ENCODE measurements at regions not wholly inside any gene's neighbourhood (a gene's known extent, or its start where the extent isn't known, plus 50 kb on each side); places are given as distances from the start of the nearest gene placed in this dataset.

- POLR2A ChIA-PET: no interaction called here
- Histone ChIP-seq H3K79me2 (ENCODE audit: control insufficient read depth, insufficient read depth, low read length) (no peaks in the 10 kb centered on the region), H3K4me3 (no peak overlapping the region), H2AFZ (ENCODE audit: control insufficient read depth, low read depth, low read length) (no peak overlapping the region), H3K36me3 (ENCODE audit: control insufficient read depth in 2 of 2, insufficient read depth in 2 of 2, low read length in 1 of 2) (no peaks in the 10 kb centered on the region), H4K20me1 (ENCODE audit: control insufficient read depth, insufficient read depth) (no peaks in the 10 kb centered on the region), H3K4me2 (ENCODE audit: control insufficient read depth, insufficient read depth) (no peak overlapping the region), H3K27ac (ENCODE audit: control insufficient read depth, insufficient read depth) (no peak overlapping the region), H3K9me3 (replicated peaks; ENCODE audit: control insufficient read depth, insufficient read depth, low read length) (no peaks in the 10 kb centered on the region), H3K9ac (ENCODE audit: control insufficient read depth, insufficient read depth, low read length) (no peak overlapping the region), H3K4me1 (ENCODE audit: control insufficient read depth, insufficient read depth, low read length) (no peaks in the 10 kb centered on the region), H3K27me3 (replicated peaks in 1 of 2; ENCODE audit: control insufficient read depth in 2 of 2, insufficient read depth in 2 of 2, low read length in 1 of 2) (no peaks in the 10 kb centered on the region)
- BruUV-seq (replicated peaks): no TSS peak
- SMC1A ChIA-PET (ENCODE audit: uncharacterized antibody, unreplicated experiment): no interaction called here
- FAIRE-seq (no peak), DNase-seq (ENCODE audit: low read depth, low spot score) (no peak), ATAC-seq (no peak)
- intact Hi-C loops (cut with micrococcal nuclease; ENCODE audit: unreplicated experiment) (no loop called here), in situ Hi-C loops (cut with MboI) (no loop called here)
- CTCF ChIA-PET: no interaction called here
- TF ChIP-seq BCL11A (IDR thresholded peaks at IDR 0.05; ENCODE audit: low read depth, low read length): no peak
- TF ChIP-seq TCF3 (IDR thresholded peaks at IDR 0.05; ENCODE audit: borderline replicate concordance, insufficient read depth, low read depth, low read length): no peak
- TF ChIP-seq MYB (IDR thresholded peaks at IDR 0.05; ENCODE audit: borderline replicate concordance, low read depth, low read length): no peak
- no peak for TF ChIP-seq SIX5 (IDR thresholded peaks at IDR 0.05; ENCODE audit: low read depth, low read length, severe bottlenecking)
- no peak for TF ChIP-seq SP1 (IDR thresholded peaks at IDR 0.05; ENCODE audit: low read depth, low read length)
- TF ChIP-seq RUNX3 (IDR thresholded peaks at IDR 0.05; ENCODE audit: low read length): no peak
- no peak for TF ChIP-seq KAT2A (conservative IDR thresholded peaks at IDR 0.05; ENCODE audit: control insufficient read depth, low read depth, low read length)
- no peak for TF ChIP-seq SKIL (IDR thresholded peaks at IDR 0.05; ENCODE audit: low read depth, poor library complexity, severe bottlenecking)
- TF ChIP-seq KLF5 (IDR thresholded peaks at IDR 0.05; ENCODE audit: partially characterized antibody): no peak
- no peak for TF ChIP-seq HDAC6 (IDR thresholded peaks at IDR 0.05; ENCODE audit: unreplicated experiment)
- no peak for TF ChIP-seq DPF2 (IDR thresholded peaks at IDR 0.05)
- no peak for TF ChIP-seq CHD4 (IDR thresholded peaks at IDR 0.05)
- WGBS (ENCODE audit: insufficient coverage, insufficient replicate concordance, low lambda C conversion rate, missing lambda C conversion rate): 47% methylated on average over 4 of the region's 4 CpGs
- RAD21 ChIA-PET (ENCODE audit: unreplicated experiment): no interaction called here
These were observed 1045.3 kb upstream of the ARRDC3 start for GRCh38 chr5:92428415-92428814.

All from GM12878 (cell line).